MCF 10A (cell line): ENCODE measurements at regions not wholly inside any gene's neighbourhood (a gene's known extent, or its start where the extent isn't known, plus 50 kb on each side); places are given as distances from the start of the nearest gene placed in this dataset.
"Not testable (repeated sequence)": the region's sequence is repeated elsewhere in the genome, so short reads cannot be mapped to it uniquely, and the experiment has no call there.

Source experiments
- BruUV-seq: library from RNA; stranded (reverse); fragments of 400-500 nt; replicated peaks from 2 replicates; lab custom pipeline; 2021; lab: Mats Ljungman, UMichigan
- CTCF ChIA-PET: fragments of 300-600 bp; sonication (Branson Sonifier 250); formaldehyde crosslinking; extraction: SDS; loops from one replicate; lab custom pipeline; 2021; ENCODE audit warnings: antibody characterized with exemption, inconsistent platforms; lab: Yijun Ruan, JAX
- POLR2A ChIA-PET: fragments of 300-600, 350-650 bp; sonication (Branson Sonifier 250); formaldehyde crosslinking; extraction: SDS; loops from one replicate; lab custom pipeline; 2020; ENCODE audit warnings: antibody characterized with exemption, inconsistent platforms; lab: Yijun Ruan, JAX
- DNase-seq: peaks from one replicate; pipeline ENCODE4 v3.0.0-alpha.2; 2018; ENCODE audit not compliant: unreplicated experiment
- H3K27ac Mint-ChIP-seq: one replicate; pipeline ENCODE4 v1.8.0; 2022; ENCODE audit warnings: mild to moderate bottlenecking, low read depth, mixed read lengths; ENCODE audit not compliant: unreplicated experiment
- H3K27me3 Mint-ChIP-seq: one replicate; pipeline ENCODE4 v1.8.0; 2022; ENCODE audit warnings: mixed read lengths; ENCODE audit not compliant: insufficient read depth, unreplicated experiment
- H3K36me3 Mint-ChIP-seq: one replicate; pipeline ENCODE4 v1.8.0; 2022; ENCODE audit warnings: mild to moderate bottlenecking, moderate library complexity, mixed read lengths; ENCODE audit not compliant: insufficient read depth, unreplicated experiment
- H3K4me1 Mint-ChIP-seq: one replicate; pipeline ENCODE4 v1.8.0; 2022; ENCODE audit warnings: mixed read lengths; ENCODE audit not compliant: insufficient read depth, unreplicated experiment
- H3K4me3 Mint-ChIP-seq: one replicate; pipeline ENCODE4 v1.8.0; 2022; ENCODE audit warnings: mild to moderate bottlenecking, moderate library complexity, mixed read lengths; ENCODE audit not compliant: unreplicated experiment
- H3K9me3 Mint-ChIP-seq: one replicate; pipeline ENCODE4 v1.8.0; 2022; ENCODE audit warnings: mixed read lengths; ENCODE audit not compliant: unreplicated experiment
- intact Hi-C: fragments of 100-400 bp; cut with micrococcal nuclease; formaldehyde crosslinking; loops from 2 replicates; pipeline ENCODE4 v1.14.1; 2022
- TF ChIP-seq, protein P1 (sequence below): fragments of 200-600 bp; IDR thresholded peaks from one replicate; pipeline ENCODE4 v1.8.0; 2022; ENCODE audit warnings: antibody characterized with exemption, mild to moderate bottlenecking; ENCODE audit not compliant: unreplicated experiment

DNA sequence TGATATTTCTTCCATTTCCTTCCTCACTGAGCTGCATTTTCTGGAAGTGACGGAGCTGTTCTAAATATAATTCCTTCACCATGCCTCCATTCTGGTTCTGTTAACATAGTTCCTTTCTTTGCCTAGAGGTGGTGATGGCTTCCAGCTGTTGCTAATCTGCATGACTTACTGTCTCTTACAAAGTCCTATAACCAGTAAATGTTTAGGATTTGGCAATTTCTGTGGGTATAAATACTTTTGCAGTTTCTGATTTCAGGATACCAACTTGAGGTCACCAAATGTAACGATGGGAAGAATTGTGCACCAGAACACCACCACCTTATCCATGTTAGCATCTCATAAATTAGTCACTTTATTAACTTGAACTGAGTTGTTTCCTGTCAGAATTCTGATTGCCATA lies 101.7 kb upstream of the FN1 start:
- no peaks in the 10 kb centered on the region for H3K36me3 Mint-ChIP-seq
- H3K27me3 Mint-ChIP-seq: no peaks in the 10 kb centered on the region
- H3K4me3 Mint-ChIP-seq: no peak overlapping the region
- H3K27ac Mint-ChIP-seq: no peak overlapping the region
- intact Hi-C loops: no loop called here
- POLR2A ChIA-PET: interaction anchor here (0.6 kb wide), 1 partner anchor 1902 kb away, joined by 3 read pairs; no protein-coding TSS in a partner anchor
- CTCF ChIA-PET: interaction anchor here (1.1 kb wide), 1 partner anchor 9 kb away, joined by 3 read pairs; no protein-coding TSS in a partner anchor
- no TSS peak for BruUV-seq
- no peak for DNase-seq
- peaks cover 6% of the 10 kb centered on the region for H3K4me1 Mint-ChIP-seq
- peaks cover 8% of the 10 kb centered on the region for H3K9me3 Mint-ChIP-seq
- TF ChIP-seq, protein P1, sequence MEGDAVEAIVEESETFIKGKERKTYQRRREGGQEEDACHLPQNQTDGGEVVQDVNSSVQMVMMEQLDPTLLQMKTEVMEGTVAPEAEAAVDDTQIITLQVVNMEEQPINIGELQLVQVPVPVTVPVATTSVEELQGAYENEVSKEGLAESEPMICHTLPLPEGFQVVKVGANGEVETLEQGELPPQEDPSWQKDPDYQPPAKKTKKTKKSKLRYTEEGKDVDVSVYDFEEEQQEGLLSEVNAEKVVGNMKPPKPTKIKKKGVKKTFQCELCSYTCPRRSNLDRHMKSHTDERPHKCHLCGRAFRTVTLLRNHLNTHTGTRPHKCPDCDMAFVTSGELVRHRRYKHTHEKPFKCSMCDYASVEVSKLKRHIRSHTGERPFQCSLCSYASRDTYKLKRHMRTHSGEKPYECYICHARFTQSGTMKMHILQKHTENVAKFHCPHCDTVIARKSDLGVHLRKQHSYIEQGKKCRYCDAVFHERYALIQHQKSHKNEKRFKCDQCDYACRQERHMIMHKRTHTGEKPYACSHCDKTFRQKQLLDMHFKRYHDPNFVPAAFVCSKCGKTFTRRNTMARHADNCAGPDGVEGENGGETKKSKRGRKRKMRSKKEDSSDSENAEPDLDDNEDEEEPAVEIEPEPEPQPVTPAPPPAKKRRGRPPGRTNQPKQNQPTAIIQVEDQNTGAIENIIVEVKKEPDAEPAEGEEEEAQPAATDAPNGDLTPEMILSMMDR: no peak

DNA sequence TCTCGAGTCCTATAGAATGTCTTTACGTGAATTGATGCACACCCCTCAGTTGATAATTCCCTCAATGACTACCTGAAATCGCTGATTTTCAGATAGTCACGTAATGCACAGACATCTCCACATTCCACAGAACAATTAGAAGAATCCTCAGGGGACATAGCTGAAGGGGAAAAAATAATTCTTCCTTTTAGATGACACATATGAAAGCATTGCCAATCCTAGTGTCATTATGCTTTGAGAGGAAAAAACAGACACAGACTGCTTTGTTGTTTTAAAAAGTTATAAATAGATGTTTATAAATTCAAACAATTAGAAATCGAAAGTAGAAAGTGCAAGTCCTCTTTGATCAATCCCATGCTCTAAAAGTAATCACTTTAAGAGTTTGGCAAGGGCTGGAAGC lies 100.6 kb upstream of the FN1 start:
- ChIA-PET POLR2A (no interaction called here), CTCF (interaction anchor here (0.6 kb wide), 1 partner anchor 10 kb away, joined by 4 read pairs; no protein-coding TSS in a partner anchor)
- no TSS peak for BruUV-seq
- no peak for DNase-seq
- TF ChIP-seq, protein P1: no peak
- Mint-ChIP-seq H3K36me3 (no peaks in the 10 kb centered on the region), H3K9me3 (peaks cover 8% of the 10 kb centered on the region), H3K4me3 (no peak overlapping the region), H3K27ac (peak overlapping the region; percentile 2), H3K27me3 (no peaks in the 10 kb centered on the region), H3K4me1 (peaks cover 12% of the 10 kb centered on the region)
- intact Hi-C loops: no loop called here

DNA sequence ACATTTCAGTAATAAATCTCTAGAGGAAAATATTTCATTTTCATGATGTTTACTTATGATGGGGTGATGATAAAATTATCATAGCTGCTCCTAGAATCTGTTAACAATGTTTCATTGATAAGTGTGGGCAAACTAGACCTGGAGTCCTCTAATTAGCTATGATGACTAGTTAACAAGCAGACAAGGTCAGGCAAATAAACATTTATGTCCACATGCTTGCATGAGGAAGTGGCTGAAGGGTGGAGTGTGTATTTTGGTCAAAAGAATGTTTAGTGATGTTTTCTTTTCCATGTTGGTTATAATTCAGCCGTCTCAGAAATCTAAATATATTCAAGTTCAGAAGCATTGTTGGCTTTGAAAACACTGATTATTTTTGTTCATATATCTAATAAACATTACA lies 99.9 kb upstream of the FN1 start:
- intact Hi-C loops: no loop called here
- no peak for DNase-seq
- Mint-ChIP-seq H3K27ac (peak overlapping the region; percentile 2), H3K36me3 (no peaks in the 10 kb centered on the region), H3K9me3 (peaks cover 8% of the 10 kb centered on the region), H3K27me3 (no peaks in the 10 kb centered on the region), H3K4me3 (no peak overlapping the region), H3K4me1 (peaks cover 20% of the 10 kb centered on the region)
- TF ChIP-seq, protein P1: no peak
- CTCF ChIA-PET: no interaction called here
- POLR2A ChIA-PET: no interaction called here
- no TSS peak for BruUV-seq

- no TSS peak for BruUV-seq
Measured at GRCh38 chr2:215535125-215535668, 99.3 kb upstream of the FN1 start.

GRCh38 chr2:215533716-215534115 lies 97.8 kb upstream of the FN1 start:
- H3K36me3 Mint-ChIP-seq, intact Hi-C loops, DNase-seq, H3K27ac Mint-ChIP-seq, BruUV-seq, CTCF ChIA-PET, H3K4me3 Mint-ChIP-seq, POLR2A ChIA-PET, H3K27me3 Mint-ChIP-seq: not testable (repeated sequence)
- Mint-ChIP-seq H3K4me1 (peaks cover 37% of the 10 kb centered on the region), H3K9me3 (peaks cover 14% of the 10 kb centered on the region)

More at GRCh38 chr2:215535125-215535668, 99.3 kb upstream of the FN1 start:
- peaks cover 25% of the 10 kb centered on the region for H3K4me1 Mint-ChIP-seq
- no peak overlapping the region for H3K4me3 Mint-ChIP-seq
- intact Hi-C loops: no loop called here
- H3K36me3 Mint-ChIP-seq: no peaks in the 10 kb centered on the region
- peak overlapping the region; percentile 2 for H3K27ac Mint-ChIP-seq
- TF ChIP-seq, protein P1: no peak
- CTCF ChIA-PET: no interaction called here
- no peak for DNase-seq
- H3K9me3 Mint-ChIP-seq: peaks cover 8% of the 10 kb centered on the region
- POLR2A ChIA-PET: no interaction called here
- no peaks in the 10 kb centered on the region for H3K27me3 Mint-ChIP-seq
